PC-3 (cell line): ENCODE measurements at regions not wholly inside any gene's neighbourhood (a gene's known extent, or its start where the extent isn't known, plus 50 kb on each side); places are given as distances from the start of the nearest gene placed in this dataset.

Experiments
- ATAC-seq: fragments of 200-7000 bp; cut with Tn5 transposase; 2 replicates; pipeline ENCODE4 v1.9.1; 2020; ENCODE audit warnings: mild to moderate bottlenecking, moderate library complexity
- BruUV-seq: library from RNA; stranded (reverse); fragments of 400-500 nt; replicated peaks from 2 replicates; lab custom pipeline; 2021; lab: Mats Ljungman, UMichigan
- CTCF ChIA-PET: fragments of 300-600 bp; sonication (Branson Sonifier 250); formaldehyde crosslinking; loops from one replicate; lab custom pipeline; 2022; ENCODE audit warnings: antibody characterized with exemption; lab: Charles Lee
- POLR2A ChIA-PET: fragments of 300-600 bp; sonication (Branson Sonifier 250); formaldehyde crosslinking; loops from one replicate; lab custom pipeline; 2022; ENCODE audit warnings: antibody characterized with exemption; ENCODE audit not compliant: unreplicated experiment; lab: Charles Lee
- DNase-seq: peaks from one replicate; pipeline ENCODE4 v3.0.0-alpha.2; 2015
- H2AFZ ChIP-seq: fragments of 300-600 bp; sonication (generic); 2 replicates; pipeline ENCODE4 v1.6.0; 2016; ENCODE audit warnings: antibody characterized with exemption, low read length
- H3F3A ChIP-seq: fragments of 300-600 bp; sonication (generic); one replicate; pipeline ENCODE4 v1.6.0; 2017; ENCODE audit warnings: antibody characterized with exemption, low read length, control low read depth, mild to moderate bottlenecking; ENCODE audit not compliant: unreplicated experiment
- H3K27ac ChIP-seq: fragments of 300-600 bp; sonication (generic); 2 replicates; pipeline ENCODE4 v1.5.1; 2016; ENCODE audit warnings: mild to moderate bottlenecking, low read length
- H3K27me3 ChIP-seq: fragments of 300-600 bp; sonication (generic); 2 replicates; pipeline ENCODE4 v1.6.1; 2016; ENCODE audit warnings: low read length, mixed read lengths
- H3K36me3 ChIP-seq: fragments of 300-600 bp; sonication (generic); 2 replicates; pipeline ENCODE4 v1.6.1; 2016; ENCODE audit warnings: low read depth, mixed run types, low read length, mixed read lengths
- H3K4me1 ChIP-seq: fragments of 300-600 bp; sonication (generic); 2 replicates; pipeline ENCODE4 v1.5.1; 2016; ENCODE audit warnings: low read length; ENCODE audit not compliant: insufficient read depth
- H3K4me2 ChIP-seq: fragments of 300-600 bp; sonication (generic); 2 replicates; pipeline ENCODE4 v1.6.0; 2016; ENCODE audit warnings: low read length
- H3K4me3 ChIP-seq: fragments of 300-600 bp; sonication (generic); 2 replicates; pipeline ENCODE4 v1.5.1; 2016; ENCODE audit warnings: mild to moderate bottlenecking, low read length, mixed read lengths
- H3K79me2 ChIP-seq: fragments of 300-600 bp; sonication (generic); 2 replicates; pipeline ENCODE4 v1.6.1; 2017; ENCODE audit warnings: low read length, mixed read lengths
- H3K9ac ChIP-seq: fragments of 300-600 bp; sonication (generic); 2 replicates; pipeline ENCODE4 v1.6.0; 2016; ENCODE audit warnings: mild to moderate bottlenecking, low read length
- H3K9me2 ChIP-seq: fragments of 300-600 bp; sonication (generic); replicated peaks from 2 replicates; pipeline ENCODE4 v1.6.1; 2016; ENCODE audit warnings: mixed run types, low read length, mixed read lengths
- H3K9me3 ChIP-seq: fragments of 300-600 bp; sonication (generic); 2 replicates; pipeline ENCODE4 v1.6.1; 2016; ENCODE audit warnings: low read length, mixed read lengths
- H4K20me1 ChIP-seq: fragments of 300-600 bp; sonication (generic); 2 replicates; pipeline ENCODE4 v1.6.1; 2016; ENCODE audit warnings: low read length, mixed read lengths
- CTCF ChIP-seq: fragments of 300-600 bp; sonication (generic); conservative IDR thresholded peaks from 2 replicates; pipeline ENCODE4 v1.5.1; 2017; ENCODE audit warnings: antibody characterized with exemption, low read depth, mild to moderate bottlenecking, low read length
- EZH2 ChIP-seq: fragments of 300-600 bp; sonication (generic); IDR thresholded peaks from one replicate; pipeline ENCODE4 v1.6.1; 2017; ENCODE audit warnings: antibody characterized with exemption, mild to moderate bottlenecking, low read length; ENCODE audit not compliant: unreplicated experiment
- EZH2phosphoT487 ChIP-seq: fragments of 300-600 bp; sonication (generic); IDR thresholded peaks from 2 replicates; pipeline ENCODE4 v1.6.1; 2018; ENCODE audit warnings: mild to moderate bottlenecking, antibody characterized with exemption, low read length, borderline replicate concordance
- intact Hi-C: fragments of 100-400 bp; cut with micrococcal nuclease; formaldehyde crosslinking; loops from 2 replicates; pipeline ENCODE4 v1.9.0; 2023

GRCh38 chr19:22545751-22546150 lies 88.4 kb upstream of the ZNF492 start:
- no peak overlapping the region for H3K27ac ChIP-seq
- peaks cover 25% of the 10 kb centered on the region for H3K9me3 ChIP-seq
- no TSS peak for BruUV-seq
- no peak overlapping the region for H3K4me3 ChIP-seq
- TF ChIP-seq EZH2 (no peak), CTCF (peak; percentile 51)
- H3K4me1 ChIP-seq = no peaks in the 10 kb centered on the region
- H3K4me2 ChIP-seq = no peak overlapping the region
- no peaks in the 10 kb centered on the region for H3K9me2 ChIP-seq
- ChIA-PET CTCF (no interaction called here), POLR2A (no interaction called here)
- no peaks in the 10 kb centered on the region for H4K20me1 ChIP-seq
- no peaks in the 10 kb centered on the region; the same call in 1 of the 2 replicates for H3K36me3 ChIP-seq
- ATAC-seq (no peak), DNase-seq (peak; percentile 19)
- no peaks in the 10 kb centered on the region for H3F3A ChIP-seq
- no peak overlapping the region for H2AFZ ChIP-seq
- no peak overlapping the region for H3K9ac ChIP-seq
- intact Hi-C loops = no loop called here
- H3K27me3 ChIP-seq = no peaks in the 10 kb centered on the region
- H3K79me2 ChIP-seq = no peaks in the 10 kb centered on the region

- no peaks in the 10 kb centered on the region for H4K20me1 ChIP-seq
- intact Hi-C loops = no loop called here
- no peaks in the 10 kb centered on the region for H3F3A ChIP-seq
- DNase-seq (no peak), ATAC-seq (no peak)
- H3K9me2 ChIP-seq = no peaks in the 10 kb centered on the region
- no peak overlapping the region for H2AFZ ChIP-seq
- H3K4me1 ChIP-seq = no peaks in the 10 kb centered on the region
- H3K9me3 ChIP-seq = peaks cover 44% of the 10 kb centered on the region; the same call in 1 of the 2 replicates
- no peak overlapping the region for H3K4me3 ChIP-seq
- BruUV-seq = no TSS peak
- ChIA-PET POLR2A (no interaction called here), CTCF (no interaction called here)
- H3K27me3 ChIP-seq = no peaks in the 10 kb centered on the region
- no peak for TF ChIP-seq CTCF
- no peak for TF ChIP-seq EZH2
- TF ChIP-seq EZH2phosphoT487 = no peak
- no peaks in the 10 kb centered on the region for H3K79me2 ChIP-seq
- H3K36me3 ChIP-seq = no peaks in the 10 kb centered on the region
- no peak overlapping the region for H3K4me2 ChIP-seq
- H3K9ac ChIP-seq = no peak overlapping the region
- no peak overlapping the region for H3K27ac ChIP-seq
Measured at GRCh38 chr19:22533761-22534160, 100.4 kb upstream of the ZNF492 start.

- no peak for ATAC-seq
- Histone ChIP-seq H3K36me3 (no peaks in the 10 kb centered on the region; the same call in 1 of the 2 replicates), H3F3A (no peaks in the 10 kb centered on the region), H3K27ac (no peak overlapping the region), H3K9me3 (peaks cover 42% of the 10 kb centered on the region; the same call in 1 of the 2 replicates), H3K4me2 (no peak overlapping the region), H2AFZ (no peak overlapping the region), H3K4me1 (no peaks in the 10 kb centered on the region), H4K20me1 (no peaks in the 10 kb centered on the region), H3K79me2 (no peaks in the 10 kb centered on the region), H3K27me3 (no peaks in the 10 kb centered on the region), H3K4me3 (no peak overlapping the region), H3K9me2 (no peaks in the 10 kb centered on the region), H3K9ac (no peak overlapping the region)
- no peak for TF ChIP-seq CTCF
- no peak for TF ChIP-seq EZH2
- TF ChIP-seq EZH2phosphoT487 = no peak
- no peak for DNase-seq
- BruUV-seq = no TSS peak
- POLR2A ChIA-PET = no interaction called here
- intact Hi-C loops = no loop called here
- CTCF ChIA-PET = no interaction called here
Measured at GRCh38 chr19:22532388-22533300, 101.5 kb upstream of the ZNF492 start.
